ENCODE measurements at regions not wholly inside any gene's neighbourhood (a gene's known extent, or its start where the extent isn't known, plus 50 kb on each side); places are given as distances from the start of the nearest gene placed in this dataset.
"Not testable (repeated sequence)": the region's sequence is repeated elsewhere in the genome, so short reads cannot be mapped to it uniquely, and the experiment has no call there.

- Mint-ChIP-seq H3K4me1 (ENCODE audit: unreplicated experiment) (peaks cover 21% of the 10 kb centered on the region), H3K27ac (ENCODE audit: unreplicated experiment) (no peak overlapping the region), H3K36me3 (ENCODE audit: unreplicated experiment) (no peaks in the 10 kb centered on the region), H3K27me3 (ENCODE audit: unreplicated experiment) (peaks cover 3% of the 10 kb centered on the region), H3K9me3 (ENCODE audit: unreplicated experiment) (no peaks in the 10 kb centered on the region), H3K4me3 (ENCODE audit: unreplicated experiment) (no peak overlapping the region)
- DNase-seq (ENCODE audit: extremely low spot score, unreplicated experiment) = no peak
- no peak for TF ChIP-seq CTCF (IDR thresholded peaks at IDR 0.05)
Observed at GRCh38 chr10:29811751-29812427, 177.1 kb upstream of the SVIL start.

GRCh38 chr10:29810816-29811215 lies 176.0 kb upstream of the SVIL start:
- no peak overlapping the region for H3K27ac Mint-ChIP-seq (ENCODE audit: unreplicated experiment)
- TF ChIP-seq CTCF (IDR thresholded peaks at IDR 0.05) = no peak
- H3K9me3 Mint-ChIP-seq (ENCODE audit: unreplicated experiment) = no peaks in the 10 kb centered on the region

GRCh38 chr10:29810231-29810630 lies 175.5 kb upstream of the SVIL start:
- not testable (repeated sequence) for H3K36me3 Mint-ChIP-seq (ENCODE audit: unreplicated experiment); H3K4me3 Mint-ChIP-seq (ENCODE audit: unreplicated experiment); H3K9me3 Mint-ChIP-seq (ENCODE audit: unreplicated experiment); DNase-seq (ENCODE audit: extremely low spot score, unreplicated experiment); H3K27ac Mint-ChIP-seq (ENCODE audit: unreplicated experiment); H3K27me3 Mint-ChIP-seq (ENCODE audit: unreplicated experiment)
- H3K4me1 Mint-ChIP-seq (ENCODE audit: unreplicated experiment) = peaks cover 34% of the 10 kb centered on the region

More at GRCh38 chr10:29810816-29811215, 176.0 kb upstream of the SVIL start:
- no peaks in the 10 kb centered on the region for H3K36me3 Mint-ChIP-seq (ENCODE audit: unreplicated experiment)
- peaks cover 29% of the 10 kb centered on the region for H3K4me1 Mint-ChIP-seq (ENCODE audit: unreplicated experiment)
- DNase-seq (ENCODE audit: extremely low spot score, unreplicated experiment) = no peak
- H3K4me3 Mint-ChIP-seq (ENCODE audit: unreplicated experiment) = no peak overlapping the region
- H3K27me3 Mint-ChIP-seq (ENCODE audit: unreplicated experiment) = no peaks in the 10 kb centered on the region

GRCh38 chr10:29809383-29809782 lies 174.6 kb upstream of the SVIL start:
- Mint-ChIP-seq H3K4me1 (ENCODE audit: unreplicated experiment) (peaks cover 43% of the 10 kb centered on the region), H3K36me3 (ENCODE audit: unreplicated experiment) (no peaks in the 10 kb centered on the region), H3K4me3 (ENCODE audit: unreplicated experiment) (no peak overlapping the region), H3K27ac (ENCODE audit: unreplicated experiment) (no peak overlapping the region), H3K9me3 (ENCODE audit: unreplicated experiment) (no peaks in the 10 kb centered on the region), H3K27me3 (ENCODE audit: unreplicated experiment) (no peaks in the 10 kb centered on the region)
- no peak for TF ChIP-seq CTCF (IDR thresholded peaks at IDR 0.05)
- no peak for DNase-seq (ENCODE audit: extremely low spot score, unreplicated experiment)

GRCh38 chr10:29807163-29807806 lies 172.5 kb upstream of the SVIL start:
- Mint-ChIP-seq H3K4me1 (ENCODE audit: unreplicated experiment) (peaks cover 60% of the 10 kb centered on the region), H3K27ac (ENCODE audit: unreplicated experiment) (no peak overlapping the region)
- no peak for TF ChIP-seq CTCF (IDR thresholded peaks at IDR 0.05)

More at GRCh38 chr10:29807163-29807806, 172.5 kb upstream of the SVIL start:
- DNase-seq (ENCODE audit: extremely low spot score, unreplicated experiment) = no peak
- Mint-ChIP-seq H3K36me3 (ENCODE audit: unreplicated experiment) (no peaks in the 10 kb centered on the region), H3K27me3 (ENCODE audit: unreplicated experiment) (no peaks in the 10 kb centered on the region), H3K4me3 (ENCODE audit: unreplicated experiment) (no peak overlapping the region), H3K9me3 (ENCODE audit: unreplicated experiment) (no peaks in the 10 kb centered on the region)
